Breast epithelium (tissue), 4 donors: ENCODE measurements at regions not wholly inside any gene's neighbourhood (a gene's known extent, or its start where the extent isn't known, plus 50 kb on each side); places are given as distances from the start of the nearest gene placed in this dataset.

ENCODE experiments used
- DNase-seq, 2 donors: peaks; one replicate each; pipeline ENCODE4 v3.0.0-alpha.2; 2019; ENCODE audit warnings: low spot score in 2 of 2
- H3K27ac ChIP-seq, 2 donors: fragments of 200-600 bp; sonication (generic) in 1 of 2; one replicate each; pipeline ENCODE4 v1.5.1; 2016 to 2019; ENCODE audit warnings: mild to moderate bottlenecking in 1 of 2
- H3K27me3 ChIP-seq, 2 donors: fragments of 200-600 bp; sonication (generic) in 1 of 2; one replicate each; pipeline versions ENCODE4 v1.5.1 to v1.6.0; 2017 to 2019; ENCODE audit warnings: control low read depth in 1 of 2, mild to moderate bottlenecking in 1 of 2
- H3K36me3 ChIP-seq: fragments of 200-600 bp; one replicate; pipeline ENCODE4 v1.5.1; 2019
- H3K4me1 ChIP-seq, 2 donors: fragments of 200-600 bp; sonication (generic); one replicate each; pipeline ENCODE4 v1.5.1; 2016 to 2019; ENCODE audit warnings: control low read depth in 1 of 2
- H3K4me3 ChIP-seq, 3 donors: fragments of 200-600 bp; sonication (generic); 1 replicate in 2 of 3; 2 replicates in 1 of 3; pipeline ENCODE4 v1.5.1; 2016 to 2019; ENCODE audit warnings: mild to moderate bottlenecking in 3 of 3, moderate library complexity in 2 of 3
- H3K9me3 ChIP-seq, 2 donors: fragments of 200-600 bp; sonication (generic) in 1 of 2; one replicate each; pipeline ENCODE4 v1.5.1; 2016 to 2019; ENCODE audit warnings: control low read depth in 1 of 2
- POLR2A ChIP-seq: fragments of 450-650 bp; IDR thresholded peaks from one replicate; pipeline ENCODE4 v1.6.1; 2016; ENCODE audit warnings: antibody characterized with exemption, mild to moderate bottlenecking, moderate library complexity
- POLR2AphosphoS5 ChIP-seq, 3 donors: sonication (generic); formaldehyde crosslinking; IDR thresholded peaks; one replicate each; pipeline ENCODE4 v1.6.1; 2017; ENCODE audit warnings: antibody characterized with exemption in 3 of 3
- intact Hi-C: fragments of 100-400 bp; cut with DNase I; formaldehyde crosslinking; loops from one replicate; pipeline ENCODE4 v1.15.1; 2023; ENCODE audit warnings: low total_unique reads
- TF ChIP-seq, protein P1 (sequence below), 3 donors: fragments of 450-650 bp; IDR thresholded peaks; one replicate each; pipeline ENCODE4 v1.5.1; 2016 to 2017; ENCODE audit warnings: antibody characterized with exemption in 3 of 3, mild to moderate bottlenecking in 3 of 3, moderate library complexity in 3 of 3

DNA sequence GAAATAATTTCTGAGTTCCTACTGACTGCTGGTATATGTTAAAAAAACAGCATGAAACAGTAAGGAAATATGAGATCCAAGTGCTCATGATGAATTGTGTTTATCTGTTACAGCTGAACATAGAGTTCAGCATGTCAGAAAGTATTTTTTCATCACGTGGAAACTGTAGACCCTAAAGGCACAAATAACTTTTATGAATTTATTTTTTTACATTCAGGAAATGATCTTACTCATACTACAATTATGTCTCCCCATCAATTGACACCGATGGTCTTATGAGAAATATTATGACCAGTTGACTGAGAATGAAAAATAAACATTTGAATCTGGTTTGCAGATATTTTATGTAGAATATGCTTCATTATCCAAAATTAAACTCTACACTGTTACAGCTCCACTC lies 283.1 kb upstream of the SPANXN4 start:
- TF ChIP-seq POLR2A (no peak), POLR2AphosphoS5 (IDR thresholded peaks at IDR 0.05) (no peak)
- TF ChIP-seq, protein P1, sequence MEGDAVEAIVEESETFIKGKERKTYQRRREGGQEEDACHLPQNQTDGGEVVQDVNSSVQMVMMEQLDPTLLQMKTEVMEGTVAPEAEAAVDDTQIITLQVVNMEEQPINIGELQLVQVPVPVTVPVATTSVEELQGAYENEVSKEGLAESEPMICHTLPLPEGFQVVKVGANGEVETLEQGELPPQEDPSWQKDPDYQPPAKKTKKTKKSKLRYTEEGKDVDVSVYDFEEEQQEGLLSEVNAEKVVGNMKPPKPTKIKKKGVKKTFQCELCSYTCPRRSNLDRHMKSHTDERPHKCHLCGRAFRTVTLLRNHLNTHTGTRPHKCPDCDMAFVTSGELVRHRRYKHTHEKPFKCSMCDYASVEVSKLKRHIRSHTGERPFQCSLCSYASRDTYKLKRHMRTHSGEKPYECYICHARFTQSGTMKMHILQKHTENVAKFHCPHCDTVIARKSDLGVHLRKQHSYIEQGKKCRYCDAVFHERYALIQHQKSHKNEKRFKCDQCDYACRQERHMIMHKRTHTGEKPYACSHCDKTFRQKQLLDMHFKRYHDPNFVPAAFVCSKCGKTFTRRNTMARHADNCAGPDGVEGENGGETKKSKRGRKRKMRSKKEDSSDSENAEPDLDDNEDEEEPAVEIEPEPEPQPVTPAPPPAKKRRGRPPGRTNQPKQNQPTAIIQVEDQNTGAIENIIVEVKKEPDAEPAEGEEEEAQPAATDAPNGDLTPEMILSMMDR (IDR thresholded peaks at IDR 0.05): no peak
- Histone ChIP-seq H3K4me3 (no peak overlapping the region), H3K9me3 (no peaks in the 10 kb centered on the region), H3K4me1 (no peaks in the 10 kb centered on the region), H3K27me3 (no peaks in the 10 kb centered on the region), H3K36me3 (no peaks in the 10 kb centered on the region), H3K27ac (no peak overlapping the region)
- no peak for DNase-seq
- intact Hi-C loops: no loop called here

DNA sequence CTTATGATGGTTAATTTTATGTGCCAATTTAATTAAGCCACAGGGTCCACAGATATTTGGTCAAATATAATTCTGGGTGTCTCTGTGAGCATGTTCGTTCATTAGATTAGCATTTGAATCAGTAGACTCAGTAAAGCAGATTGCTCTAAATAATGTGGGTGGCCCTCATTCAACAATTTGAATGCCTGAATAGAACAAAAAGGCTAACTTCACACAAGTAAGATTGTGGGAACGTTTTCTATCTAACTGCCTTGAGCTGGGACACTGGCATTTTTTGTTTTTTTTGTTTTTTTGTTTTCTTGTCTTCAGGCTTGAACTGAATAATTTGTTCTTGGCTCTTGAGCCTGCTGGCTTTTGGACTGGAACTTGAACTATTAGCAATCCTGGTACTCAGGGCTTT lies 292.4 kb upstream of the SPANXN4 start:
- Histone ChIP-seq H3K27me3 (no peaks in the 10 kb centered on the region), H3K27ac (no peak overlapping the region), H3K4me1 (no peaks in the 10 kb centered on the region), H3K36me3 (no peaks in the 10 kb centered on the region), H3K9me3 (peaks cover 0 to 4% of the 10 kb centered on the region in 2 donors), H3K4me3 (no peak overlapping the region)
- intact Hi-C loops: no loop called here
- no peak for DNase-seq
- TF ChIP-seq, protein P1 (IDR thresholded peaks at IDR 0.05): no peak
- no peak for TF ChIP-seq POLR2A
- no peak for TF ChIP-seq POLR2AphosphoS5 (IDR thresholded peaks at IDR 0.05)

DNA sequence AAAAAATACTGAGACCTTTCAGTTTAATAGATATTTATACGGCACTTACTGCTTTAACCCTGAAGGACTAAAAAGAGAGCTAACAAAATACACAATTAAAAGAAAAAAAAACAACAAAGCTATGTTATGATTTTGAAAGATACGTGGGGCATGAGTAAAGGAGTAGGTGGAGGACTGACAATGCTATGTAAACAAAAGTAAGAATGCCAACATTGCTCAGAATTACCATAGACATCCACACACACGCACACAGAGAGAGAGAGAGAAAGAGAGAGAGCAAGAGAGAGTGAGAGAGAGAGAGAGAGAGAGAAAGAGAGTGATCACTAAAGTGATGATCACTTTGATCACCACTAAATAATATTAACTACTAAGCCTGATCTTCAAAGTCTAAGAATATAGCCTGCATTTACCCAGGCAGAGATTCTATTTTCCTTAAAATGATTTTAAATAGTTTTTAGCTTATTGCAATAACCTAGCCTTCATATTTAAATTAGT lies 313.9 kb upstream of the SPANXN4 start:
- no peak overlapping the region for H3K4me3 ChIP-seq
- H3K4me1 ChIP-seq: no peaks in the 10 kb centered on the region
- TF ChIP-seq, protein P1 (IDR thresholded peaks at IDR 0.05): no peak
- TF ChIP-seq POLR2A (no peak), POLR2AphosphoS5 (IDR thresholded peaks at IDR 0.05) (no peak)
- H3K9me3 ChIP-seq: no peaks in the 10 kb centered on the region
- no peaks in the 10 kb centered on the region for H3K36me3 ChIP-seq
- no peaks in the 10 kb centered on the region for H3K27me3 ChIP-seq
- intact Hi-C loops: no loop called here
- H3K27ac ChIP-seq: no peak overlapping the region
- DNase-seq: no peak

DNA sequence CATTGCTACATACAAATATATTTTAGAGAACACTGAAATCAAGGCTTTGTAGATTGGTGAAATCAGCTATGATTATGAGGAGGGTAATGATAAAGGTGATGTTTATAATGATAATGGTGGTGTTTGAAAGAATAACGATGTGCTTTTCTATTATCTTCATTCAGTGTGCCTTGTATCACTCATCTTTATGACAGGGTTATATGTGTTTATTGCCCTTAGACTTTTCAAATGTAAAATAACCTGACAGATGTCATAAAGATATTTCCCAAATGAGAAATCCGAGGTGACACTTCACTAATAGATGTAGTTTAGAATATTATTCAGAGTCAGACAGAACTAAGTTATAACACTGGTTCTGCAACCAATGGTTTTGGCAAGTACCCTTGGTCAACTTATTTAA lies 323.0 kb upstream of the SPANXN4 start:
- Histone ChIP-seq H3K27ac (no peak overlapping the region), H3K4me1 (no peaks in the 10 kb centered on the region), H3K4me3 (no peak overlapping the region), H3K27me3 (no peaks in the 10 kb centered on the region), H3K36me3 (no peaks in the 10 kb centered on the region), H3K9me3 (no peaks in the 10 kb centered on the region)
- DNase-seq: no peak
- TF ChIP-seq POLR2A (no peak), POLR2AphosphoS5 (IDR thresholded peaks at IDR 0.05) (no peak)
- TF ChIP-seq, protein P1 (IDR thresholded peaks at IDR 0.05): no peak
- intact Hi-C loops: no loop called here

DNA sequence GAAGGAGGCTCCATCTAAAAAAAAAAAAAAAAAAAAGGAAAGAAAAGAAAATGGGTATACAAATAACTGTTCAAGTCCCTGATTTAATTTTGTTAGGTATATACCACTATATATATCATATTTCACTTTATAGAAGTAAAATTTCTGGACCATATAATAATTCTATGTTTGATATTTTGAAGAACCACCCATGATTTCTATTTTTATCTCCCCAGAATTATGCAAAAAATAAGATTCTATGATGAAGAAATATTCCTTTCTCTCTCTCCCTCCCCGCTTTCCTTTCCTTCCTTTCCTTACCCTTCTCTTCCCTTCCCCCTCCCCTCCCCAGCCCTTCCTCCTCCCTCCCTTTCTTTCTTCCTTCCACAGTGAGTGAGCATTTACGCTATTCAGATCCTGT lies 337.5 kb upstream of the SPANXN4 start:
- H3K36me3 ChIP-seq: no peaks in the 10 kb centered on the region
- no peaks in the 10 kb centered on the region for H3K4me1 ChIP-seq
- intact Hi-C loops: no loop called here
- H3K9me3 ChIP-seq: no peaks in the 10 kb centered on the region
- TF ChIP-seq POLR2AphosphoS5 (IDR thresholded peaks at IDR 0.05) (no peak), POLR2A (no peak)
- TF ChIP-seq, protein P1 (IDR thresholded peaks at IDR 0.05): no peak
- no peak for DNase-seq
- H3K27ac ChIP-seq: no peak overlapping the region
- peaks cover 0 to under 1% of the 10 kb centered on the region in 2 donors for H3K27me3 ChIP-seq
- no peak overlapping the region for H3K4me3 ChIP-seq
